HL-60 (cell line): ENCODE measurements at regions not wholly inside any gene's neighbourhood (a gene's known extent, or its start where the extent isn't known, plus 50 kb on each side); places are given as distances from the start of the nearest gene placed in this dataset.

Experiments used
- DNase-seq, 2 experiments: peaks; one replicate each; pipeline ENCODE4 v3.0.0-alpha.2; 2010 to 2020; ENCODE audit warnings: low read depth in 1 of 2, low spot score in 1 of 2
- H3K27ac ChIP-seq: fragments of 250-450 bp; sonication (Bioruptor Pico); replicated peaks from 2 replicates; pipeline ENCODE4 v1.5.1; 2020; ENCODE audit warnings: mild to moderate bottlenecking, moderate library complexity
- H3K27me3 ChIP-seq: fragments of 250-450 bp; sonication (Bioruptor Pico); 2 replicates; pipeline ENCODE4 v1.5.1; 2021; ENCODE audit warnings: mild to moderate bottlenecking, moderate library complexity; ENCODE audit not compliant: insufficient read depth, poor library complexity, severe bottlenecking
- H3K4me3 ChIP-seq: replicated peaks from 2 replicates; pipeline ENCODE4 v1.5.1; 2011; ENCODE audit warnings: mild to moderate bottlenecking, control low read depth, low read length; ENCODE audit not compliant: insufficient read depth
- CTCF ChIP-seq: IDR thresholded peaks from one replicate; pipeline ENCODE4 v1.5.1; 2011; ENCODE audit warnings: low read length, control low read depth, inconsistent platforms; ENCODE audit not compliant: insufficient read depth
- GABPA ChIP-seq: IDR thresholded peaks from 2 replicates; pipeline ENCODE4 v1.6.1; 2012; ENCODE audit warnings: low read depth
- POLR2AphosphoS5 ChIP-seq: IDR thresholded peaks from 2 replicates; pipeline ENCODE4 v1.6.1; 2012; ENCODE audit warnings: low read depth
- REST ChIP-seq: IDR thresholded peaks from 2 replicates; pipeline ENCODE4 v1.6.1; 2012; ENCODE audit warnings: low read depth; ENCODE audit not compliant: insufficient replicate concordance
- SPI1 ChIP-seq: IDR thresholded peaks from 2 replicates; pipeline ENCODE4 v1.6.1; 2012; ENCODE audit warnings: low read depth, mild to moderate bottlenecking, borderline replicate concordance

- DNase-seq: no peak
- Histone ChIP-seq H3K4me3 (no peak overlapping the region), H3K27me3 (no peaks in the 10 kb centered on the region), H3K27ac (no peak overlapping the region)
- TF ChIP-seq SPI1 (no peak), GABPA (no peak), REST (no peak), POLR2AphosphoS5 (no peak)
Observed at GRCh38 chr11:95514416-95515110, 275.0 kb downstream of the FAM76B start.

GRCh38 chr11:95512682-95513081 lies 276.9 kb downstream of the FAM76B start:
- Histone ChIP-seq H3K27me3 (no peaks in the 10 kb centered on the region), H3K4me3 (no peak overlapping the region), H3K27ac (no peak overlapping the region)
- DNase-seq: no peak
- TF ChIP-seq REST (no peak), POLR2AphosphoS5 (no peak), SPI1 (no peak), GABPA (no peak), CTCF (no peak)

GRCh38 chr11:95512177-95512576 lies 277.4 kb downstream of the FAM76B start:
- no peak for TF ChIP-seq GABPA
- TF ChIP-seq CTCF: no peak
- no peak for TF ChIP-seq SPI1
- TF ChIP-seq POLR2AphosphoS5: no peak
- no peak for TF ChIP-seq REST

More at GRCh38 chr11:95512177-95512576, 277.4 kb downstream of the FAM76B start:
- Histone ChIP-seq H3K27ac (no peak overlapping the region), H3K27me3 (no peaks in the 10 kb centered on the region), H3K4me3 (no peak overlapping the region)
- DNase-seq: no peak
